HT1080 (cell line): ENCODE measurements at regions not wholly inside any gene's neighbourhood (a gene's known extent, or its start where the extent isn't known, plus 50 kb on each side); places are given as distances from the start of the nearest gene placed in this dataset.

ENCODE experiments used
- DNase-seq: peaks from one replicate; pipeline ENCODE4 v3.0.0-alpha.2; 2015; ENCODE audit warnings: low read depth

DNA sequence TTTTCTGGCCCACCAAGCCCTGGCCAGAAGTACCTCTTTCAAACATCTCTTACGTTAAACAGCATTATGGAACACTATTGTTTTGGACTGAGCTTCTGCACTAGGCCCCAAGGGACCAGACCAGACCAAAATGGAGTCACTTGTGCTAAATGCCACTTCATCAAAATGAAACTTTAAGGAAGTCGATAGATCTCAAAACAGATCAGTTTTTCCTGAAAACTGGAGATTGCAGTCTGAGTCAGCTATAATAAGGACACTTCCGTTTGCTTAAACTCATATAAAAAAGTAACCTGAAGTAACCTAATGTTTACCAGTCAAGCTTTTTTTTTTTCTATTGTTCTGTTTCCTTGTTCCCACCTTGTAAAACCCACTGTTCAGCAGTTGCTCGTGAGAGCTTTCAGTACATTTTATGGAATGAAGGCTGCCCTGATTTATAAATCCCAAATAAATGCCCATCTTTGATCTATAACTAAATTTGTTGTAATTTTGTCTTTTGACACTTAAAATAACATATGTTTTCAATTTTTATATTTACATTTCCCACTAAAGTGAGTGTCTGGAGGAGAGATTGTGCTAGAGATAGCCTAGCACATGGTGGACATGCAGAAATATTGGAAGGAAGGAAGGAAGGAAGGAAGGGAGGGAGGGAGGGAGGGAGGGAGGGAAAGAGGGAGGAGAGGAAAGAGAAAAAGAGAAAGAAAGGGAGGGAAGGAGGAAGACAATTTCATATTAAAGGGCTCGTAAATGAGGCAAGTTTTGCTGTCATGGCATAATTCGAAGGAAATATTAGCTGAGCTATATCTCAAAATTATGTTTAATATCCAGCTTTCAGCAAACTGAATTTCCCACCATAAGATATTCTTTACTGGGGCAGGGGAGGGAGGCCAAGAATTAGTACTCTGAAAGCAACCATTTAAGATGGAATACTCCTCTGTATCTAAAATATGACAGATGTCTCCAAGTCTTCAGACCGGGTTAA is 77.0 kb upstream of the CXADR start:
- DNase-seq = no peak

DNA sequence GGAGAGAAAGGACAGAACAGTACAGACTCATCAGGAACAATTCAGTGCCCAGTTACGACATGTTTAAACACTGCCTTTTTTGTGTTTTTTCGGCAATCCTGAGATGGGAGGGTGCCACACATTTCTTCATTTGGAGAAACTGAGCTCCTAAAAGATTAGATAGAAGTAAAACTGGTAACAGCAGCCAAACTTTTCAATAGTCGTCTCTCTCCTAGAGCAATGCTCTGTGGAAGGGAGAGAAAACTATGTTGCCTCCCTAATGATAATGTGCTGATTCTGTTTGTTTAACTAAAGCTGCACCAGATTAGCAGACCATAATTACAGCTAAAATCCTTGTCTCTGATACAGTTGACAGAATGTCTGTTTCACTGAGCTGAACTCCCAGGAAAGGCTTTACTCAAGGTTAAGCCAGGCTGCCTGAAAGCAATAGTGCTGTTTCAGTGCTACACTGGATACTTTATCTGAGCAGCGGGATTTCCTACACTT is 76.2 kb upstream of the CXADR start:
- DNase-seq = no peak

DNA sequence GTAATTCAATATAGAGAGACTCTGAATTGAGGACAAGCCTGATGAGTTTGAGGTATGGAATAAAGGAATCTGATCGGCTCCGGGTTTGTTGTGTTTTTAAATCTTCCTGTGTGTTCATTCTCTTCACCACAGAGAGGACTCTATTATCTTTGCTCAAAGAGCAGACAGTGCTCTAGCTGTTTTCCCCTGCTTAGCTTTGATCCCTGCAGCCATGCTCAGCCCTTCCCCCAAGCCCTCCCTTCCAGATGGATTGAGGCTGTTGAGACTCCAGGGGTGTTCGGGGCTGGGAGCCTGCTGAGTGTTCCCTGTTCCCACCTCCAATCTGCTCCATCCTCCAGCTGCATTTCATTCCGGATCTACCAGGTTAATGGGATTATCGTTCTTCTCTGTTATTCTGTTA is 74.2 kb upstream of the CXADR start:
- no peak for DNase-seq

DNA sequence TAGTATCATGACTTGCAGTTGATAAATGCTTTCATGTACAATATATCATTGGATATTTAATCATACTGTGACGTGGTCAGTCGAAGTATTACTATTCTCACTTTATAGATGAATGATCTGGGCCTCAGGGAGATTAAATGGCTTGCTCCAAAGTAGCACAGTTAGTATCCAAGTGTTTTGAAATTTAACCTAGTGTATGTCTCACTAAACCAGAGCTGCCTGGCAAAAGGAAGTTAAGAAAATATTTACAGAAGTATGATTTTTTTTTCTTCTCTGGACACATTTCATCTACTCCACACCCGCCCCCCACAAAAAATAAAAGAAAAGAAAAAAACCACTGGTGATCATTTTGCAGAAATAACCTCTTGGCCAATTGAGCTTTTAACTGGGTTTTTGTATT is 71.9 kb upstream of the CXADR start:
- no peak for DNase-seq

DNA sequence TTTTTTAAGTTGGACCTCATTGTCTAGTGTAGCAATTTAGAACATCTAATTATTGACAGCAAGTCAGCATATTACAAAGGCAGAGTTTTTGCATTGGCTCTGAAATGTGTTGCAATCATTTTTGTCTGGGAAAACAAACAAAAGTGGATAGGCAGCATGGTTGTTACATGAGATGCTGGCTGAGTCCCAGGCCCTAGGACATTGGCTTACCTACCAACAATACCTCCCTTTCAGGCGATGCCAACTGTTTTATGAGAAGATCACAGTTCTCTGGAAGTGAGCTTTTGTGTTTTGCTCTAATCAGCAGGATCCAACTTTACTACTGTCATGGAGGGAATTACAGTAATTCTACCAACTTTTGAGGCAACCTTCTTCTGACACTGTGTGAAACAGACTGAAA is 71.5 kb upstream of the CXADR start:
- peak; percentile 32 for DNase-seq

DNA sequence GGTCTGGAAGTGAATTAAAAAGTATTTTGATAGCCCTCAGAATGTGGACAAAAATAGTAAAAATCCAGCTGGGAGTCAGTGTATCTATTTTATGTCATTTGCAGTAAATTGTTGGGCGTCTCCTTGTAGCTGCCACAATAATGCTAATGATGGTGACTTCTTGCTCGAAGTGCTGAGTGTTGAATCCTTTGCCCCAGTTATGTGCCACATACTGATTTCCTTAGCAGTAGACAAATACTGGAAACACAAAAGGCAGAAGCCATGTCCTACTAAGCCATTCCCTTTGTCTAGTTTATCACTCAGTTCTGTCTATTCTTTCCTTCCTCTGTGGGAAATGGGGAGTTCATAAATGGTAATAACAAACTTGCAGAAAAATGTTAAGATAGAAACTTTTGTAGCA is 70.7 kb upstream of the CXADR start:
- DNase-seq = no peak

DNA sequence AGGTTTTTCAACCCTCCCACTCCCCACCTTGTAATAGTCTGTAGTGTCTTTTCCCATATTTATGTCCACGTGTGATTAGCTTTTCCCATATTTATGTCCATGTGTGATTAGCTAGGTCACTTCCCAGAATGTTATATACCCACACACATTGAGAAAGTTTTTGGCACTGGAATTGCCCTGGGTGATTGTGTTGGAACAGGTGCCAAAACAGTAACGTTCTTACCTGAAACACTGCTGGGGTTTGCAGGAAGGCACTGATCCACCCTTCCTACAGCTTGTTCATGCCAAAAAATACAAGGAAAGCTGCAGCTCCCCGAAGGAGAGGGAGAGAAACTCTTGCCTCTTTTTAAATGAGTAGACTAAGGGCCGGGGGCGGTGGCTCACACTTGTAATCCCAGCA is 68.0 kb upstream of the CXADR start:
- no peak for DNase-seq

DNA sequence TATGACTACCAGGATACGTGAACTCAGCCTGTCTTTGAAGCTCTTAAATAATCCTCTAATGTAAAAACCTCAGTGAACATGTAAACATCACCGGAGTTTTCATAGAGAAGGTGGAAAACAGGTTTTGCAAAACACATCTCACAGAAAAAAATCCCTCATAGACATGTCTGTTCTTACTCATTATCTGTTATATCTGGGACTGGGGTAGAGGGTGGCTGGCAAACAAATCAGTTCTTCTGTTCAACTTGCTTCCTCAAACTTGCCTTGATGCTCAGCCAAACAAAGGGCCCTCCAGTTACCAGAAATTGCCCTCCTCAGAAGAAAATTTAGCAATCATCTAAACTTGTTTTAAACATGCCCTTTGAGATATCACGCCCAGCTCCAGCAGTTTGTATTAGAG is 66.1 kb upstream of the CXADR start:
- no peak for DNase-seq

DNA sequence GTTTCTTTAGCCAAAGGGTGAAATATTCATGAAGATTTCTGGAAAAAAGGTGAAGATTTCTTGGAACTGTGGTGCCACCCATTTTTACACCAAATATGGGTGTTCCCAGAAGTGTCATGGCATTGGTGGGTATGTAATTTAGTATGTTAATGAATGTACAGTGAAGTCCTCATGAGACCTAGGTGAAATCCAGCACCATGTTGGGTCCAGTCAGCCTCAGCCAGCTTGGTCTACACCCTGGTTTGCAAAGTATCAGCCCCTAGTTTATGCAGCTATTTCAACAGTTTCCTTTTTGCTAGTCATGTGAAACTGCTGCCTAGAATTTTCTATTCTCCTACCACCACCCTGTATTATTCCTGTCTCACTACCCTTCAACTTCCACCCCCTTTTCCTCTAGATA is 63.1 kb upstream of the CXADR start:
- no peak for DNase-seq

DNA sequence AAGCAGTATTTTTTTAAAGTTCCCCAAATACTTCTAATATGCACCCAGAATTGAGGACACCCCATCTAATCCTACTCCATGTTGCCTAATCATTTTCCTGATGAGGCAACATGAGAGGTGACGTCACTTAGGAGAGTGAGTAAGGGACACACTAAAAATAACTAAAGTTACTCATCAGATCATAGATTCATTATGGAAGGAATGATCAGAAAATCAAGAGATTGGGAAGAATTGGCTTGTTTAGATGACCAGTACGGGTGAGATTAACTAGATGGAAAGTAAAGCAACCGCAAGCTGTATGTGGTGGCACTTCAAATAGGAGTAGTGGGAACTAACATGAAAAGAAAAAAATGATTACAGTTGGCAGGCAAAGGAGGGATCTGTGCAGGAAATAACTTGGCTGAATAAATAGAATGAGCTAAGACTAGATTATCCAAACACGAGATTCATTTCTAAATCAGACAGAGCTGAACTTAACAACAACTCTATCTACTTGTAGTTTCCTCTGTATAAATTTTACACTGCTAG is 61.4 kb upstream of the CXADR start:
- DNase-seq = peak; percentile 70

DNA sequence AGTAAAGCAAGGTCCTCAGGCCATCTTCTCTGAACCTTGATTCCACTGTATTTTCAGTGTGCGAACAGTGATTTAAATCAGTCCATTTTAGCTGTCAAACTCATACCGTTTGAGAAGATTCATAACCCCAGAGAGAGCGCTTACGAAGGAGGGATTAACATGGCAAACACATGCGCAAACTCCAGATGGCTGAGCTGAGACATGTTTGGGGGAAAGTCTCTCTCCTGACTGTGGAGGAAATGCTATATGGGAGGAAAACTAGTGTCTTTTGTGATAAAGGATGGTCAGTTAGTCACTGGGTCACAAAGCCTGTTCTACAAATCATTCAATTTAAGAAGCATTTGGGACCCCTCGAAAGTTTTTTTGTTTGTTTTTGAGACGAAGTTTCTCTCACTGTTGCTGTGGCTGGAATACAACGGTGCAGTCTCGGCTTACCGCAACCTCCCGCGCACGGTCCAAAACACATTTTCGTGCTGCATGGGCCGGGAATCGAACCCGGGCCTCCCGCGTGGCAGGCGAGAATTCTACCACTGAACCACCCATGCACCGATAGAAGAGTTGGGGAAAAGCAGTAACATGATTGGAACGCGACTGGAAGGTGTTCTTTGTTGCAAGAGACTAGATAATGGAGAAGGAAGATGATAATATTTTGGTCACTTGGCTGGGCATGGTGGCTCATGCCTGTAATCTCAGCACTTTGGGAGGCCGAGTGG is 58.4 kb upstream of the CXADR start:
- peak; percentile 98 for DNase-seq

DNA sequence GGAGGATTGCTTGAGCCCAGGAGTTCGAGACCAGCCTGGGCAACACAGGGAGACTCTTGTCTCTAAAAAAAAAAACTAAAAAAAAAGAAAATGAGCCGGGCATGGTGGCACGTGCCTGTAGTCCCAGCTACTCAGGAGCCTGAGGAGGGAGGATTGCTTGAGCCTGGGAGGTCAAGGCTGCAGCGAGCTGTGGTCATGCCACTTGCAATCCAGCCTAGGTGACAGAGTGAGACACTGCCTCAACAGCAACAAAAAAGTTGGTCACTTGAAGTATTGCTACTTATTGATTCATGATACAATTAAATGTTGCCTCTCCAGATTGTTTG is 57.9 kb upstream of the CXADR start:
- DNase-seq = no peak

DNA sequence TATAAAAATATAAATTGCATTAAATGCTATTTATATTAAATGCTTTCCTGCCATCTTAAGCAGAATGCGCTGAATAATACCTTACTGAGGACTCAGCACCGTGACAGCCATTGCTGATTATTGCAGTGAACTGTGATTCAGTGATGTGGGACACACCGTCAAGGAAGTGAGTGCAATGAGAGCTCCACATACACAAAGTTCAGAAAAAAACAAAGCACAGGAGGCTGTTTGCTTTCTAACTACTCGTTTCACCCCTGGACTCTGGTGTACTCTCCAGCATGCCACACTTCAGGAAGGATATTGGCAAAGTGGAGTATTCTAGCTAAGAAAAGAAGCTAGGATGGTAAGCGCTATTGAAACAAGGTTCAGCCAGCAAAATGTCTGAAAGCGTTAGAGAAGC is 57.4 kb upstream of the CXADR start:
- peak; percentile 28 for DNase-seq

DNA sequence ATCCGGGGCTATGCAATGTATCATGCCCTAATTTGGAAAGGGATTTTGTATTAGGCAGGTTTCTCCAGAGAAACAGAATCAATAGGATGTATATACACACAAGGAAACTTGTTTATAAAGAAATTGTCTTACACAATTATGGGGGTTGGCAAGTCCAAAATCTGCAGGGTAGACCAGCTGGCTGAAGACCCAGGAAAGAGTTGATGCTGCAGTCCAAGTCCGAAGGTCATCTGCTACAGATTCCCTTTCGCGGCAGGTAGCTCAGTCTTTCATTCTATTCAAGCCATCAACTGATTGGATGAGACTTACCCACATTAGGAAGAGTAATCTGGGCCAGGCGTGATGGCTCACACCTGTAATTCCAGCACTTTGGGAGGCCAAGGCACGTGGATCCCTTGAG is 54.6 kb upstream of the CXADR start:
- no peak for DNase-seq

DNA sequence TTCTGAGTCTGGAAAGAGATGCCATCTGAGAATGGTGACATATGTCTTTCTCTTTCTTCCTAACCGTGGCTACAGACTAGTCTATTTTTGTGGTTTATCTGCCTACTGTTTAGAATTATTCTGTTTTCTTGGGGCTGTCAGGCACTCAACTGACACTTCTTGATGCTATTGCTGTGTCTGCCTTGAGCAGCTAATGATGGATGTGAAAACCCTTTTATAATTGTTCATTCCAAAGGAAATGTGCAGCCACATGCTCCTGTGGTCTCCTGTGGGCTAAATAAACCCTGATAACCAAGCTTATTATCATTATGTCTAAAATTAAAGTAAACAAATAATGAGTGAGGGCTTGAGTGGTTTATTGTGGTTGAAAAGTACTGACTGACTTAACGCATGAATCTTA is 52.7 kb upstream of the CXADR start:
- no peak for DNase-seq

DNA sequence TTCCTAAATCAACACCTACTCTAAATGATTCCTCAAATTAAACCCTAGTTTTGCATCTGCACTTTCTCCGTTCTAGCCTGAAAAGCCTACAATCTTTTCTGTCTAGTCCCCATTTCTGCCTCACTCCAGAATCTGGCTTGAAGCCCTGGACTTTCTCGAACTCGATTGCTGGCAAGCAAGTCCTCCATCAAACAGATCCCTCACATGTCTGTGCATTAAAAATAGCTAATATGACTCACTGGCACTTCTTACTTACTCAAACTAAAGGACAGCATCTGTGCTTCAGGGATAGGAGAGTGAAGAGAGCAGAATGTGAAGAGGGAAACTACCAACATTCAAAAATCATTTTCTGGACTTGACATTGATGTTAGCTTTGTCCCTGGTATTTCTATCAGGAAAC is 51.8 kb upstream of the CXADR start:
- DNase-seq = peak; percentile 79

DNA sequence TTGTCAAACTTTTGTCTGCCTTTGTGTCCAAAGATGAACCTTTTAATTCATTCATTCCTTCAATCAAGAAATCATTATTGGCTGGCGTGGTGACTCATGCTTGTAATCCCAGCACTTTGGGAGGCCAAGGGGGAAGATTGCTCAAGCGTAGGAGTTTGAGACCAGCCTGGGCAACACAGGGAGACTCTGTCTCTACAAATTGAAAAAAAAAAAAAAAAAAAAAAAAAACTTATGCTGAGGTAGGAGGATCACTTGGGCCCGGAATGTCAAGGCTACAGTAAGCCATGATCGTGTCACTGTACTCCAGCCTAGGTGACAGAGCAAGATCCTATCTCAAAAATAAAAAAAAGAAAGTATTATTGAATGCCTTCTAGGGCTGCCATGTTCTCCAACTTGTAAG is 51.3 kb upstream of the CXADR start:
- peak; percentile 65 for DNase-seq

DNA sequence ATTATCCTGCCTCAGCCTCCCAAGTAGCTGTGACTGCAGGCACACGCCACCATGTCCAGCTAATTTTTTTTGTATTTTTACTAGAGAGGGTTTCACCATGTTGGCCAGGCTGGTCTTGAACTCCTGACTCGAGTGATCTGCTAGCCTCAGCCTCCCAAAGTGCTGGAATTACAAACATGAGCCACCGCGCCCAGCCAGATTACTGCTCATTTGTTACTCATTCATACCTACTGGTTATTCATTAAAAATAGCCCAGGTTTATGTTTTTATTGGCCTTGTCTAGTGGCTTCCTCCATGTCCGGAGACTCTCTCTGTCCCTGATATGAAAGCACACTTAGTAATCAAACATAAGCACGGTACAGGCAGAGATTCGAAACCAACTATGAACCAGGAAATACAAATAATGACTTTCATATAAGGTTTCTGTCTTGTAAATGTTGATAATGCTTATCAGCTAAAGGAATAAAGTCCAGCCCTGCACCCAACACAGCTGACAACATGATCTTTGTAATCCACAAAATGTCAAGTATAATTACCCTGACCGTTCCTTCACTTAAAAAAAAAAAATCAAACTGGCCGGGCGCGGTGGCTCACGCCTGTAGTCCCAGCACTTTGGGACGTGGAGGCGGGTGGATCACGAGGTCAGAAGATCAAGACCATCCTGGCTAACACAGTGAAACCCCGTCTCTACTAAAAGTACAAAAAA is 50.4 kb upstream of the CXADR start:
- DNase-seq = no peak
